PC-3 (cell line): ENCODE measurements at regions not wholly inside any gene's neighbourhood (a gene's known extent, or its start where the extent isn't known, plus 50 kb on each side); places are given as distances from the start of the nearest gene placed in this dataset.

Experiments
- CTCF ChIP-seq: fragments of 300-600 bp; sonication (generic); conservative IDR thresholded peaks from 2 replicates; pipeline ENCODE4 v1.5.1; 2017; ENCODE audit warnings: antibody characterized with exemption, low read depth, mild to moderate bottlenecking, low read length
- EZH2 ChIP-seq: fragments of 300-600 bp; sonication (generic); IDR thresholded peaks from one replicate; pipeline ENCODE4 v1.6.1; 2017; ENCODE audit warnings: antibody characterized with exemption, mild to moderate bottlenecking, low read length; ENCODE audit not compliant: unreplicated experiment
- EZH2phosphoT487 ChIP-seq: fragments of 300-600 bp; sonication (generic); IDR thresholded peaks from 2 replicates; pipeline ENCODE4 v1.6.1; 2018; ENCODE audit warnings: mild to moderate bottlenecking, antibody characterized with exemption, low read length, borderline replicate concordance

GRCh38 chr3:17850448-17850847 lies 108.0 kb upstream of the TBC1D5 start:
- TF ChIP-seq EZH2: no peak
- TF ChIP-seq CTCF: no peak
- no peak for TF ChIP-seq EZH2phosphoT487
